ENCODE measurements at regions not wholly inside any gene's neighbourhood (a gene's known extent, or its start where the extent isn't known, plus 50 kb on each side); places are given as distances from the start of the nearest gene placed in this dataset.

GRCh38 chr14:97726676-97727075 is 929.5 kb downstream of the VRK1 start:
- H3K4me1 ChIP-seq (ENCODE audit: insufficient read depth, low read length): no peaks in the 10 kb centered on the region
- no peak overlapping the region for H2AFZ ChIP-seq (ENCODE audit: low read length)
- no peaks in the 10 kb centered on the region for H3K27me3 ChIP-seq (ENCODE audit: control insufficient read depth in 1 of 2, insufficient read depth in 2 of 2, low read length in 2 of 2)
- POLR2A ChIA-PET: no interaction called here
- in situ Hi-C loops (cut with HindIII; ENCODE audit: extremely low pct_ligation_motif_present, low pct_unique_long_range_greater_than_20kb): no loop called here
- FAIRE-seq: no peak
- CTCF ChIA-PET (ENCODE audit: low intra/inter-chr PET ratio, low total read pairs): no interaction called here
- no peak for ATAC-seq
- no peaks in the 10 kb centered on the region for H3K79me2 ChIP-seq (ENCODE audit: insufficient read depth, low read length)
- H3K9ac ChIP-seq (ENCODE audit: insufficient read depth, low read depth, low read length): no peak overlapping the region
- intact Hi-C loops (cut with micrococcal nuclease; ENCODE audit: unreplicated experiment): no loop called here
- no TSS peak for BruUV-seq (replicated peaks)
- no peak for TF ChIP-seq ZNF318 (CRISPR knock-in tag; IDR thresholded peaks at IDR 0.05)
- no peak for TF ChIP-seq ZNF251 (CRISPR knock-in tag; IDR thresholded peaks at IDR 0.05)
- no peak for TF ChIP-seq ETV5 (CRISPR knock-in tag; IDR thresholded peaks at IDR 0.05; ENCODE audit: borderline replicate concordance)
- no peak for TF ChIP-seq NR2F1 (CRISPR knock-in tag; IDR thresholded peaks at IDR 0.05)
- TF ChIP-seq ZNF614 (CRISPR knock-in tag; IDR thresholded peaks at IDR 0.05; ENCODE audit: borderline replicate concordance): no peak
- no peak for TF ChIP-seq ZNF496 (CRISPR knock-in tag; IDR thresholded peaks at IDR 0.05; ENCODE audit: insufficient replicate concordance)
- no peak for TF ChIP-seq MIER3 (CRISPR knock-in tag; IDR thresholded peaks at IDR 0.05; ENCODE audit: borderline replicate concordance)
- TF ChIP-seq HCFC1 (IDR thresholded peaks at IDR 0.05; ENCODE audit: low read depth, low read length): no peak
- TF ChIP-seq ATF7-NPFF (CRISPR knock-in tag; IDR thresholded peaks at IDR 0.05; ENCODE audit: low read depth): no peak
- no peak for TF ChIP-seq ZNF317 (CRISPR knock-in tag; IDR thresholded peaks at IDR 0.05)
- no peak for TF ChIP-seq DDIT3 (CRISPR knock-in tag; IDR thresholded peaks at IDR 0.05)
- no peak for TF ChIP-seq PBX2 (CRISPR knock-in tag; IDR thresholded peaks at IDR 0.05)
- no peak for TF ChIP-seq ZNF605 (CRISPR knock-in tag; IDR thresholded peaks at IDR 0.05)
- no peak for TF ChIP-seq ZNF432 (CRISPR knock-in tag; IDR thresholded peaks at IDR 0.05; ENCODE audit: borderline replicate concordance)
- H4K20me1 ChIP-seq (ENCODE audit: insufficient read depth, low read length): no peaks in the 10 kb centered on the region
- no peak overlapping the region for H3K4me2 ChIP-seq (ENCODE audit: low read depth, low read length)
- H3K9me3 ChIP-seq (ENCODE audit: low read length): peaks cover 83% of the 10 kb centered on the region
- no peak overlapping the region for H3K27ac ChIP-seq (ENCODE audit: extremely low read length, insufficient read depth, low read length)
- 2% methylated on average over 3 of the region's 3 CpGs for WGBS (ENCODE audit: low lambda C conversion rate)
- no peak overlapping the region for H3K4me3 ChIP-seq (replicated peaks in 1 of 3; ENCODE audit: insufficient read depth in 1 of 3, low read depth in 2 of 3, low read length in 3 of 3)
- no peaks in the 10 kb centered on the region for H3K36me3 ChIP-seq (replicated peaks in 1 of 2; ENCODE audit: control insufficient read depth in 1 of 2, insufficient read depth in 2 of 2, low read length in 2 of 2)
- no peak for DNase-seq (ENCODE audit: low spot score)

Data from HepG2 (cell line).